ENCODE measurements at regions not wholly inside any gene's neighbourhood (a gene's known extent, or its start where the extent isn't known, plus 50 kb on each side); places are given as distances from the start of the nearest gene placed in this dataset.

GRCh38 chr14:44316647-44317440 is 190.2 kb downstream of the FSCB start:
- Mint-ChIP-seq H3K4me3 (ENCODE audit: low read depth) (no peak overlapping the region), H3K4me1 (ENCODE audit: low read depth) (no peaks in the 10 kb centered on the region), H3K9me3 (ENCODE audit: low read depth) (peaks cover 4% of the 10 kb centered on the region), H3K27ac (no peak overlapping the region), H3K36me3 (ENCODE audit: insufficient read depth) (no peaks in the 10 kb centered on the region), H3K27me3 (no peaks in the 10 kb centered on the region)
- no peak for DNase-seq (ENCODE audit: low spot score, unreplicated experiment)
- TF ChIP-seq CTCF (IDR thresholded peaks at IDR 0.05; ENCODE audit: unreplicated experiment), result no peak

DNA sequence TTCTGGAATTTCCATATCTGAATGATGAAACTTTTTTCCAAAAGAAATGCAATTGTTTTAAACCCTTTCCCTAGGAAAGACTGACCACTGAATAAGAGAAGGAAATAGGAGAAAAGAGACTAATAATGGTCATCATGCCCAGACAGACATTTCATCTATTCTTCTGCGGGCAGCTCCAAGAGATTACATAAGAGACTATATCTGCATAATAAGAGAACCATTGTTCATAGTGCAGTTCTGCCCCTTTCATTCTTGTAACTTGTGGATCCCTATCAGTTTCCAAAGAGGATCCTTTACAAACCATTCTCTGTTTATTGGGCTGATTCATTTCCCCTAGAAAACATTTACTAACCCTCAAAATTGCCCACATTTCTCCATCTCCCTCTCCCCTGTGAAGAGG is 197.8 kb downstream of the FSCB start:
- Mint-ChIP-seq H3K9me3 (ENCODE audit: low read depth) (peaks cover 3% of the 10 kb centered on the region), H3K27ac (no peak overlapping the region), H3K4me3 (ENCODE audit: low read depth) (no peak overlapping the region), H3K4me1 (ENCODE audit: low read depth) (no peaks in the 10 kb centered on the region), H3K27me3 (no peaks in the 10 kb centered on the region), H3K36me3 (ENCODE audit: insufficient read depth) (no peaks in the 10 kb centered on the region)
- DNase-seq (ENCODE audit: low spot score, unreplicated experiment), result no peak
- TF ChIP-seq CTCF (IDR thresholded peaks at IDR 0.05; ENCODE audit: unreplicated experiment), result no peak

DNA sequence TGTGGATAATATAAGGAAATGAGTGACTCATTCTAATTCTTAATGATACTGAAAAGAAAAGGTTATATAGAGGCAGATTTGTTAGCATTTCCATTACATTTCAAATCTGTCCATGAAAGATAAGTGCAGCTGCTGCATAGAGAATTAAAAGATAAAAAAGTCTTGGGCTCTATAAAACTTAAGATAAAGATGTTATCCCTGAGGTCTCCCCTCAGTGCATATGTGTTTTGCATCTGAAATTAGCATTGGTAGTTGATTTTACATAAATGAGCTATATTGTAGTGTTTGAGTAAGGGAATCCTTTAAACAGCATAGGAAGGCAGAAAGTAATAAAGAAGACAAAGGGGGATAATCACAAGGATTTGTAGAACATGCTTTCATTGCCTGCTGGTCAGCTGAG is 206.2 kb downstream of the FSCB start:
- peaks cover 14% of the 10 kb centered on the region for H3K9me3 Mint-ChIP-seq (ENCODE audit: low read depth)
- H3K27me3 Mint-ChIP-seq, result no peaks in the 10 kb centered on the region
- H3K27ac Mint-ChIP-seq, result no peak overlapping the region
- no peak for DNase-seq (ENCODE audit: low spot score, unreplicated experiment)
- peaks cover 2% of the 10 kb centered on the region for H3K36me3 Mint-ChIP-seq (ENCODE audit: insufficient read depth)
- H3K4me1 Mint-ChIP-seq (ENCODE audit: low read depth), result no peaks in the 10 kb centered on the region
- TF ChIP-seq CTCF (IDR thresholded peaks at IDR 0.05; ENCODE audit: unreplicated experiment), result no peak
- H3K4me3 Mint-ChIP-seq (ENCODE audit: low read depth), result no peak overlapping the region

GRCh38 chr14:44297437-44297836 is 209.6 kb downstream of the FSCB start:
- Mint-ChIP-seq H3K4me1 (ENCODE audit: low read depth) (peaks cover 4% of the 10 kb centered on the region), H3K9me3 (ENCODE audit: low read depth) (peaks cover 22% of the 10 kb centered on the region), H3K27ac (no peak overlapping the region), H3K4me3 (ENCODE audit: low read depth) (no peak overlapping the region), H3K36me3 (ENCODE audit: insufficient read depth) (peaks cover 4% of the 10 kb centered on the region), H3K27me3 (no peaks in the 10 kb centered on the region)
- no peak for TF ChIP-seq CTCF (IDR thresholded peaks at IDR 0.05; ENCODE audit: unreplicated experiment)
- DNase-seq (ENCODE audit: low spot score, unreplicated experiment), result no peak

- no peak overlapping the region for H3K27ac Mint-ChIP-seq
- H3K27me3 Mint-ChIP-seq, result no peaks in the 10 kb centered on the region
Measured at GRCh38 chr14:44291366-44291915, 215.6 kb downstream of the FSCB start.

More at GRCh38 chr14:44291366-44291915, 215.6 kb downstream of the FSCB start:
- no peak for DNase-seq (ENCODE audit: low spot score, unreplicated experiment)
- no peak for TF ChIP-seq CTCF (IDR thresholded peaks at IDR 0.05; ENCODE audit: unreplicated experiment)
- H3K36me3 Mint-ChIP-seq (ENCODE audit: insufficient read depth), result peaks cover 2% of the 10 kb centered on the region
- peaks cover 4% of the 10 kb centered on the region for H3K4me1 Mint-ChIP-seq (ENCODE audit: low read depth)
- H3K9me3 Mint-ChIP-seq (ENCODE audit: low read depth), result peaks cover 14% of the 10 kb centered on the region
- no peak overlapping the region for H3K4me3 Mint-ChIP-seq (ENCODE audit: low read depth)
